HepG2 (cell line): ENCODE measurements at regions not wholly inside any gene's neighbourhood (a gene's known extent, or its start where the extent isn't known, plus 50 kb on each side); places are given as distances from the start of the nearest gene placed in this dataset.

ENCODE experiments used
- ATAC-seq: fragments of 200-7000 bp; cut with Tn5 transposase; 3 replicates; pipeline ENCODE4 v1.9.1; 2020; ENCODE audit warnings: mild to moderate bottlenecking, moderate library complexity
- BruUV-seq: library from RNA; stranded (reverse); fragments of 400-500 nt; replicated peaks from 2 replicates; lab custom pipeline; 2021; lab: Mats Ljungman, UMichigan
- CTCF ChIA-PET: fragments of 300-600 bp; formaldehyde crosslinking; extraction: SDS; loops from one replicate; lab custom pipeline; 2021; ENCODE audit warnings: low total read pairs, inconsistent platforms, low intra/inter-chr PET ratio; lab: Yijun Ruan, JAX
- POLR2A ChIA-PET: fragments of 350-600 bp; sonication (Branson Sonifier 250); formaldehyde crosslinking; loops from one replicate; lab custom pipeline; 2020; ENCODE audit warnings: antibody characterized with exemption, inconsistent platforms; lab: Yijun Ruan, JAX
- DNase-seq: peaks from one replicate; pipeline ENCODE4 v3.0.0-alpha.2; 2015; ENCODE audit warnings: low spot score
- FAIRE-seq: peaks from 3 replicates; lab custom pipeline; 2011; peaks lifted over from hg19 to GRCh38; lab: Jason Lieb, UNC
- H2AFZ ChIP-seq: one replicate; pipeline ENCODE4 v1.6.1; 2011; ENCODE audit warnings: low read length, inconsistent platforms
- H3K27ac ChIP-seq: fragments of 300-600 bp; 3 replicates; pipeline ENCODE4 v1.8.0; 2011; ENCODE audit warnings: mixed run types, mild to moderate bottlenecking, mixed read lengths, low read length, inconsistent platforms; ENCODE audit not compliant: insufficient read depth; ENCODE audit errors: extremely low read length
- H3K27me3 ChIP-seq, 2 experiments: fragments of 200-600 bp in 1 of 2; 2 replicates in 1 of 2; 3 replicates in 1 of 2; pipeline versions ENCODE4 v1.6.0 to v1.8.0; 2011; ENCODE audit warnings: low read length in 2 of 2, mild to moderate bottlenecking in 2 of 2, moderate library complexity in 2 of 2, inconsistent platforms in 1 of 2; ENCODE audit not compliant: insufficient read depth in 2 of 2, control insufficient read depth in 1 of 2
- H3K36me3 ChIP-seq, 2 experiments: fragments of 200-600 bp in 1 of 2; replicated peaks in 1 of 2; 2 replicates in 1 of 2; 3 replicates in 1 of 2; pipeline versions ENCODE4 v1.5.1 to v1.8.0; 2011; ENCODE audit warnings: low read length in 2 of 2, inconsistent platforms in 1 of 2; ENCODE audit not compliant: insufficient read depth in 2 of 2, control insufficient read depth in 1 of 2
- H3K4me1 ChIP-seq: 2 replicates; pipeline ENCODE4 v1.5.1; 2012; ENCODE audit warnings: low read length, inconsistent platforms; ENCODE audit not compliant: insufficient read depth
- H3K4me2 ChIP-seq: 2 replicates; pipeline ENCODE4 v1.6.0; 2011; ENCODE audit warnings: low read depth, low read length, inconsistent platforms
- H3K4me3 ChIP-seq, 3 experiments: fragments of 200-600 bp in 1 of 3; sonication (generic), shearing (Covaris generic) in 1 of 3; replicated peaks in 1 of 3; 2 replicates each; pipeline ENCODE4 v1.5.1; 2011 to 2016; ENCODE audit warnings: low read length in 3 of 3, inconsistent platforms in 2 of 3, low read depth in 2 of 3, mild to moderate bottlenecking in 2 of 3, control low read depth in 1 of 3, mixed read lengths in 1 of 3; ENCODE audit not compliant: insufficient read depth in 1 of 3
- H3K79me2 ChIP-seq: one replicate; pipeline ENCODE4 v1.6.1; 2011; ENCODE audit warnings: low read length, inconsistent platforms; ENCODE audit not compliant: insufficient read depth
- H3K9ac ChIP-seq: 2 replicates; pipeline ENCODE4 v1.6.0; 2011; ENCODE audit warnings: mild to moderate bottlenecking, low read depth, low read length, inconsistent platforms; ENCODE audit not compliant: insufficient read depth
- H3K9me3 ChIP-seq: 2 replicates; pipeline ENCODE4 v1.5.1; 2012; ENCODE audit warnings: mild to moderate bottlenecking, low read length
- H4K20me1 ChIP-seq: 2 replicates; pipeline ENCODE4 v1.6.0; 2011; ENCODE audit warnings: inconsistent platforms, mild to moderate bottlenecking, low read length, moderate library complexity; ENCODE audit not compliant: insufficient read depth
- BCL6 ChIP-seq: IDR thresholded peaks from 2 replicates; pipeline ENCODE4 v1.6.1; 2016; ENCODE audit warnings: missing genetic modification reagents, missing compliant biosample characterization
- BHLHE40 ChIP-seq: IDR thresholded peaks from 2 replicates; pipeline ENCODE4 v1.6.1; 2011; ENCODE audit warnings: low read length, improper control_type of control experiment
- CENPT ChIP-seq: sonication (generic); formaldehyde crosslinking; IDR thresholded peaks from 2 replicates; pipeline ENCODE4 v1.8.0; 2022; ENCODE audit warnings: low read depth, mild to moderate bottlenecking, moderate library complexity, missing genetic modification reagents
- EHMT2 ChIP-seq: fragments of 200-600 bp; sonication (generic); IDR thresholded peaks from 2 replicates; pipeline ENCODE4 v1.7.0; 2017; ENCODE audit warnings: antibody characterized with exemption, low read depth, low read length, borderline replicate concordance
- GATA4 ChIP-seq: sonication (generic); IDR thresholded peaks from 2 replicates; pipeline ENCODE4 v1.6.1; 2016; ENCODE audit warnings: antibody characterized with exemption, low read depth, borderline replicate concordance
- HNRNPK ChIP-seq: fragments of 200-400 bp; formaldehyde crosslinking; IDR thresholded peaks from 2 replicates; pipeline ENCODE4 v1.6.1; 2018; ENCODE audit warnings: low read length, low read depth, moderate library complexity, mild to moderate bottlenecking; ENCODE audit not compliant: poor library complexity, severe bottlenecking
- MAFF ChIP-seq: IDR thresholded peaks from 2 replicates; pipeline ENCODE4 v1.6.1; 2011; ENCODE audit warnings: low read depth, low read length, improper control_type of control experiment
- MAFK ChIP-seq, 2 experiments: IDR thresholded peaks in 1 of 2; conservative IDR thresholded peaks in 1 of 2; 2 replicates each; pipeline ENCODE4 v1.6.1; 2011; ENCODE audit warnings: improper control_type of control experiment in 2 of 2, low read length in 2 of 2
- NCOA2 ChIP-seq: sonication (generic); formaldehyde crosslinking; IDR thresholded peaks from 2 replicates; pipeline ENCODE4 v1.8.0; 2022; ENCODE audit warnings: inconsistent platforms
- PHF21A ChIP-seq: sonication (generic); formaldehyde crosslinking; IDR thresholded peaks from 2 replicates; pipeline ENCODE4 v1.5.0; 2020; ENCODE audit warnings: mild to moderate bottlenecking, missing genetic modification reagents
- PHF8 ChIP-seq: sonication (generic); formaldehyde crosslinking; IDR thresholded peaks from 2 replicates; pipeline ENCODE4 v1.5.0; 2020; ENCODE audit warnings: missing genetic modification reagents
- SAP130 ChIP-seq: IDR thresholded peaks from 2 replicates; pipeline ENCODE4 v1.6.1; 2016; ENCODE audit warnings: low read depth
- TEAD3 ChIP-seq: optimal IDR thresholded peaks from 2 replicates; pipeline ENCODE3; 2016; ENCODE audit warnings: borderline replicate concordance
- ZFP82 ChIP-seq: sonication (generic); formaldehyde crosslinking; IDR thresholded peaks from 2 replicates; pipeline ENCODE4 v1.5.1; 2020; ENCODE audit warnings: mild to moderate bottlenecking, missing genetic modification reagents, borderline replicate concordance
- ZMYM2 ChIP-seq: sonication (generic); formaldehyde crosslinking; IDR thresholded peaks from 2 replicates; pipeline ENCODE4 v1.8.0; 2022; ENCODE audit warnings: mild to moderate bottlenecking, missing genetic modification reagents
- ZNF564 ChIP-seq: sonication (generic); formaldehyde crosslinking; IDR thresholded peaks from 2 replicates; pipeline ENCODE4 v1.8.1; 2023; ENCODE audit warnings: mild to moderate bottlenecking, missing genetic modification reagents
- ZNF768 ChIP-seq: sonication (generic); formaldehyde crosslinking; IDR thresholded peaks from 2 replicates; pipeline ENCODE4 v1.4.0; 2020; ENCODE audit warnings: missing genetic modification reagents
- WGBS: methylation state at CpG from one replicate; pipeline ENCODE4 v1.1.6; 2017; ENCODE audit warnings: low lambda C conversion rate; 5-methylcytosine and 5-hydroxymethylcytosine counted together
- in situ Hi-C: cut with HindIII; loops from 2 replicates; pipeline ENCODE4 v1.10.0; 2017; ENCODE audit warnings: low pct_unique_long_range_greater_than_20kb; ENCODE audit not compliant: extremely low pct_ligation_motif_present
- intact Hi-C: fragments of 100-400 bp; cut with micrococcal nuclease; formaldehyde crosslinking; loops from one replicate; pipeline ENCODE4 v1.10.0; 2022; ENCODE audit not compliant: unreplicated experiment
- TF ChIP-seq, protein P1 (sequence below): sonication (generic); formaldehyde crosslinking; IDR thresholded peaks from 2 replicates; pipeline ENCODE4 v1.4.0; 2020; ENCODE audit warnings: missing genetic modification reagents, low read depth, mild to moderate bottlenecking, borderline replicate concordance
- TF ChIP-seq, protein P2 (sequence below): sonication (generic); formaldehyde crosslinking; IDR thresholded peaks from 2 replicates; pipeline ENCODE4 v1.4.0; 2020; ENCODE audit warnings: mild to moderate bottlenecking, missing genetic modification reagents
- TF ChIP-seq, protein P3 (sequence below): sonication (generic); formaldehyde crosslinking; IDR thresholded peaks from 2 replicates; pipeline ENCODE4 v1.5.1; 2020; ENCODE audit warnings: missing genetic modification reagents, mild to moderate bottlenecking, borderline replicate concordance

DNA sequence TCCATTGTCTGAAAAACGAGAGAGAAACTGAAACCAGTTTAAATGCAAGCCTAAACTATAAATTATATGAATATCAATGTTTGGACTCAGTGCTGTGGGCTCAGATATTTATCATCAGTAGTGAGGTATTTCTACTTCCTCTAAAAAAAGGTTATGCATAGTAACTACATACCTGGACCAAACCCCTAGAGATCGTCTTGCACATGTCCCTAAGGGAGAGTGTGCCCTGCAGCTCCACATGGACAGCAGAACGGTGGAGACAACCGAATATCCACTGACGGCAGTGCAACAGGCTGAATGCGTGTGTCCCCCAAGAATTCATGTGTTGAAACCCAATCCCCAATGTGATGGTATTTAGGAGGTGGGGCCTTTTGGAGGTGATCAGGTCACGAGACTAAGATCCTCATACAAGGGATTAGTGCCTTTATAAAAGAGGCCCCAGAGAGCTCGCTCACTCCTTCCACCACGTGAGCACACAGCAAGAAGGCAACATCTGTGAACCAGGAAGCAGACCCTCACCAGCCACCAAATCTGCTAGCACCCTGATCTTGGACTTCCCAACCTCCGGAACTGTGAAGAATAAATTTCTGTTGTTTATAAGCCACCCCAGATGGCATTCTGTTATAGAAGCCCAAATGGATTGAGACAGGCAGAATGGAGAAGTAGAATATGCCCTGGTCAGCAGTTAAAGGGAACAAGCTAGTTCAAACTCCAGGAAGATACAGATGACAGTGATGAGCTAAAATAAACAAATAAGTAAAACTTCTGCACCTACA lies 208.4 kb downstream of the ANAPC1 start:
- H3K9me3 ChIP-seq, result no peaks in the 10 kb centered on the region
- H3K36me3 ChIP-seq, result no peaks in the 10 kb centered on the region
- intact Hi-C loops, result no loop called here
- peak overlapping the region; percentile 31 for H2AFZ ChIP-seq
- BruUV-seq, result no TSS peak
- H3K4me2 ChIP-seq, result peak overlapping the region; percentile 86
- 13% methylated on average over 10 of the region's 10 CpGs for WGBS
- peak overlapping the region; percentile 11 to 52 (median 44); a peak in 5 of 6 replicates for H3K4me3 ChIP-seq
- POLR2A ChIA-PET, result interaction anchor here (1.4 to 1.5 kb wide), 2 partner anchors 8 to 23 kb away, joined by 4 to 6 read pairs; no protein-coding TSS in a partner anchor
- peaks cover 0 to 2% of the 10 kb centered on the region in 2 experiments; a peak in 2 of 5 replicates for H3K27me3 ChIP-seq
- H3K79me2 ChIP-seq, result no peaks in the 10 kb centered on the region
- CTCF ChIA-PET, result no interaction called here
- TF ChIP-seq ZMYM2 (no peak), MAFK (conservative IDR thresholded peaks at IDR 0.05 in 1 of 2, IDR thresholded peaks at IDR 0.05 in 1 of 2; ENCODE audit: low read length in 2 of 2) (peak; percentile 91 to 94), BHLHE40 (0 out of 2 replicates have a peak, but pooled peaks have one; percentile 12), ZFP82 (no peak), MAFF (peak; percentile 84), NCOA2 (CRISPR knock-in tag) (no peak), BCL6 (CRISPR knock-in tag) (no peak), EHMT2 (no peak), TEAD3 (CRISPR knock-in tag) (peak; percentile 40), PHF21A (CRISPR knock-in tag) (0 out of 2 replicates have a peak, but pooled peaks have one; percentile 22), CENPT (no peak), PHF8 (no peak), HNRNPK (no peak), ZNF564 (peak; percentile 81; the same call in 1 of the 2 replicates), SAP130 (peak; percentile 19; the same call in 1 of the 2 replicates), ZNF768 (CRISPR knock-in tag) (no peak), GATA4 (no peak)
- TF ChIP-seq, protein P1, sequence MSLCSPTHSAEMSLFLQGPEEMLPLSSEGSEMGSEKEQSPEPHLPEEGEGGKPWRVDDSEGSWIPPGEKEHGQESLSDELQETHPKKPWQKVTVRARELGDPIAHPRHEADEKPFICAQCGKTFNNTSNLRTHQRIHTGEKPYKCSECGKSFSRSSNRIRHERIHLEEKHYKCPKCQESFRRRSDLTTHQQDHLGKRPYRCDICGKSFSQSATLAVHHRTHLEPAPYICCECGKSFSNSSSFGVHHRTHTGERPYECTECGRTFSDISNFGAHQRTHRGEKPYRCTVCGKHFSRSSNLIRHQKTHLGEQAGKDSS (CRISPR knock-in tag), result no peak
- TF ChIP-seq, protein P2, sequence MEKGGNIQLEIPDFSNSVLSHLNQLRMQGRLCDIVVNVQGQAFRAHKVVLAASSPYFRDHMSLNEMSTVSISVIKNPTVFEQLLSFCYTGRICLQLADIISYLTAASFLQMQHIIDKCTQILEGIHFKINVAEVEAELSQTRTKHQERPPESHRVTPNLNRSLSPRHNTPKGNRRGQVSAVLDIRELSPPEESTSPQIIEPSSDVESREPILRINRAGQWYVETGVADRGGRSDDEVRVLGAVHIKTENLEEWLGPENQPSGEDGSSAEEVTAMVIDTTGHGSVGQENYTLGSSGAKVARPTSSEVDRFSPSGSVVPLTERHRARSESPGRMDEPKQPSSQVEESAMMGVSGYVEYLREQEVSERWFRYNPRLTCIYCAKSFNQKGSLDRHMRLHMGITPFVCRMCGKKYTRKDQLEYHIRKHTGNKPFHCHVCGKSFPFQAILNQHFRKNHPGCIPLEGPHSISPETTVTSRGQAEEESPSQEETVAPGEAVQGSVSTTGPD, result no peak
- TF ChIP-seq, protein P3, sequence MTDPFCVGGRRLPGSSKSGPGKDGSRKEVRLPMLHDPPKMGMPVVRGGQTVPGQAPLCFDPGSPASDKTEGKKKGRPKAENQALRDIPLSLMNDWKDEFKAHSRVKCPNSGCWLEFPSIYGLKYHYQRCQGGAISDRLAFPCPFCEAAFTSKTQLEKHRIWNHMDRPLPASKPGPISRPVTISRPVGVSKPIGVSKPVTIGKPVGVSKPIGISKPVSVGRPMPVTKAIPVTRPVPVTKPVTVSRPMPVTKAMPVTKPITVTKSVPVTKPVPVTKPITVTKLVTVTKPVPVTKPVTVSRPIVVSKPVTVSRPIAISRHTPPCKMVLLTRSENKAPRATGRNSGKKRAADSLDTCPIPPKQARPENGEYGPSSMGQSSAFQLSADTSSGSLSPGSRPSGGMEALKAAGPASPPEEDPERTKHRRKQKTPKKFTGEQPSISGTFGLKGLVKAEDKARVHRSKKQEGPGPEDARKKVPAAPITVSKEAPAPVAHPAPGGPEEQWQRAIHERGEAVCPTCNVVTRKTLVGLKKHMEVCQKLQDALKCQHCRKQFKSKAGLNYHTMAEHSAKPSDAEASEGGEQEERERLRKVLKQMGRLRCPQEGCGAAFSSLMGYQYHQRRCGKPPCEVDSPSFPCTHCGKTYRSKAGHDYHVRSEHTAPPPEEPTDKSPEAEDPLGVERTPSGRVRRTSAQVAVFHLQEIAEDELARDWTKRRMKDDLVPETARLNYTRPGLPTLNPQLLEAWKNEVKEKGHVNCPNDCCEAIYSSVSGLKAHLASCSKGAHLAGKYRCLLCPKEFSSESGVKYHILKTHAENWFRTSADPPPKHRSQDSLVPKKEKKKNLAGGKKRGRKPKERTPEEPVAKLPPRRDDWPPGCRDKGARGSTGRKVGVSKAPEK (CRISPR knock-in tag), result no peak
- DNase-seq (no peak), ATAC-seq (peak; percentile 62), FAIRE-seq (no peak)
- H3K9ac ChIP-seq, result no peak overlapping the region
- no peak overlapping the region for H3K27ac ChIP-seq
- H4K20me1 ChIP-seq, result no peaks in the 10 kb centered on the region
- peaks cover 35% of the 10 kb centered on the region for H3K4me1 ChIP-seq
- in situ Hi-C loops, result loop anchor here (25.0 kb wide), 1 partner anchor 863 kb away; no protein-coding TSS in a partner anchor
